Activated naive CD4-positive, alpha-beta T cell treated with anti-CD3 and anti-CD28 coated beads, Interleukin-2, amount 10 ng/mL, durations not matched to agents 7 days and 5 days (primary cell): ENCODE measurements at regions not wholly inside any gene's neighbourhood (a gene's known extent, or its start where the extent isn't known, plus 50 kb on each side); places are given as distances from the start of the nearest gene placed in this dataset.

ENCODE experiments used
- CTCF ChIA-PET: fragments of 350-600 bp; sonication (Branson Sonifier 250); formaldehyde crosslinking; loops from one replicate; lab custom pipeline; 2021; ENCODE audit warnings: antibody characterized with exemption; lab: Charles Lee
- DNase-seq: peaks from one replicate; pipeline ENCODE4 v3.0.0-alpha.2; 2020
- H3K27ac Mint-ChIP-seq: one replicate; pipeline ENCODE4 v1.8.0; 2021; ENCODE audit warnings: mild to moderate bottlenecking, moderate library complexity, mixed read lengths
- H3K27me3 Mint-ChIP-seq: one replicate; pipeline ENCODE4 v1.8.0; 2021; ENCODE audit warnings: mild to moderate bottlenecking, mixed read lengths
- H3K36me3 Mint-ChIP-seq: one replicate; pipeline ENCODE4 v1.8.0; 2021; ENCODE audit warnings: mixed read lengths
- H3K4me1 Mint-ChIP-seq: one replicate; pipeline ENCODE4 v1.8.0; 2021; ENCODE audit warnings: mixed read lengths
- H3K4me3 Mint-ChIP-seq: one replicate; pipeline ENCODE4 v1.8.0; 2021; ENCODE audit warnings: mild to moderate bottlenecking, moderate library complexity, mixed read lengths
- H3K9me3 Mint-ChIP-seq: one replicate; pipeline ENCODE4 v1.8.0; 2021; ENCODE audit warnings: mixed read lengths

DNA sequence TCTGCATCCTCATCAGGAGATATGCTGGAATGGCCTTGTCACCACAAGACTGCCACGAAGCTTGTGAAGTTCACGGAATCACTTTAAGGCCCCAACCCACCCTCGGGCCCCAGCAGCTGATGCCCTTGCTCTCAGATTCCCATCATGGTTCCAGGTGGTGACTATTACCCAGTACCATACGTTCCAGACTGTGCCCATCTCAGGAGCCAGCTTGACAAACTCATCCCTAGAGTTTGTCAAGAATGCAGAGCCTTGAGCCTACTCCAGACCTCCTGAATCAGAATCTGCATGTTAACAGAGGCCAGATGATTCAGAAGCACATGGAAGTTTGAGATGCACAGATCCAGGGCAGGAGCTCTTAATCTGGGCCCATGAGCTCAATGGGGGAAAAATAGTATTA lies 53.9 kb upstream of the RBM15 start:
- DNase-seq: no peak
- Mint-ChIP-seq H3K4me3 (no peak overlapping the region), H3K36me3 (no peaks in the 10 kb centered on the region), H3K9me3 (no peaks in the 10 kb centered on the region), H3K4me1 (no peaks in the 10 kb centered on the region), H3K27me3 (peaks cover 5% of the 10 kb centered on the region), H3K27ac (no peak overlapping the region)
- CTCF ChIA-PET: interaction anchor here (1.1 kb wide), 1 partner anchor 175 kb away, joined by 5 read pairs; no protein-coding TSS in a partner anchor

DNA sequence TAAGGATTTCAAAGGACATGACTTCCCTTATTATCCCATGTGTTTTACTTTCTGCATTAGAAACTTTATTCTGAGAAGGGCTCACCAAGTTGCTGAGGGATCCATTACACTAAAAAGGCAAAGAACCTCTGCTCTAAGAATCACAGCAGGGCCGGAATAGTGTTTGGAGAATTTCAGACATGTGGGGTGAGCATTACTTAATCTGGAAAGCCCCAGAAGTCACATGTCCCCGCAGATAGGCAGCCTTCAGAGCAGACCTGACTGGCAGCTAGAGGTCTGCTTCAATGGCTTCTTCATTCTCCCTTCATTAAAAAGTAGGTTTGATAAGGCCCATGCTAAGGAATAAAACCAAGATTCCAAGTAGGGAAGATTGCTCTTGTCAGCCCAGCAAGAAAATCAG lies 52.6 kb upstream of the RBM15 start:
- CTCF ChIA-PET: no interaction called here
- H3K27me3 Mint-ChIP-seq: peaks cover 3% of the 10 kb centered on the region

DNA sequence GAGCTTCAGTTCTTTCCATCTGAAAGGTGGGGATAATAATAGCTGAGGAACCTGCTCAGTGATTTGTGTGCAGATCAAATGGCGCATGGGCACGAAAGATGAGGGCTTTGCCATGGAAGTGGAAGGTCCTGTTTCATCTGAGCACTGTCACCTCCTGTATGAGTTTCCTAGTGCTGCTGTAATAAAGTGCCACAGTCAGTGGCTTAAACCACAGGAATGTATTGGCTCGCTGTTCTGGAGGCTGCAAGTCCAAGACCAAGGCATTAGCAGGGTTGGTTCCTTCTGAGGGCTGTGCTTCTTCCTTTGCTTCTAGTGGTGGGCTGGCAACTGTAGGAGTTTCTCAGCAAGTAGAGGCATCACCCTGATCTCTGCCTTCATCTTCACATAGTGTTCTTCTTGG lies 51.1 kb upstream of the RBM15 start:
- CTCF ChIA-PET: no interaction called here
- Mint-ChIP-seq H3K4me3 (no peak overlapping the region), H3K9me3 (no peaks in the 10 kb centered on the region), H3K36me3 (no peaks in the 10 kb centered on the region), H3K27ac (no peak overlapping the region), H3K27me3 (peaks cover 5% of the 10 kb centered on the region), H3K4me1 (no peaks in the 10 kb centered on the region)
- no peak for DNase-seq

More for the DNA sequence above, 52.6 kb upstream of the RBM15 start:
- no peaks in the 10 kb centered on the region for H3K4me1 Mint-ChIP-seq
- H3K4me3 Mint-ChIP-seq: no peak overlapping the region
- H3K27ac Mint-ChIP-seq: no peak overlapping the region
- no peaks in the 10 kb centered on the region for H3K36me3 Mint-ChIP-seq
- no peaks in the 10 kb centered on the region for H3K9me3 Mint-ChIP-seq
- no peak for DNase-seq
